ENCODE measurements at regions not wholly inside any gene's neighbourhood (a gene's known extent, or its start where the extent isn't known, plus 50 kb on each side); places are given as distances from the start of the nearest gene placed in this dataset.

DNA sequence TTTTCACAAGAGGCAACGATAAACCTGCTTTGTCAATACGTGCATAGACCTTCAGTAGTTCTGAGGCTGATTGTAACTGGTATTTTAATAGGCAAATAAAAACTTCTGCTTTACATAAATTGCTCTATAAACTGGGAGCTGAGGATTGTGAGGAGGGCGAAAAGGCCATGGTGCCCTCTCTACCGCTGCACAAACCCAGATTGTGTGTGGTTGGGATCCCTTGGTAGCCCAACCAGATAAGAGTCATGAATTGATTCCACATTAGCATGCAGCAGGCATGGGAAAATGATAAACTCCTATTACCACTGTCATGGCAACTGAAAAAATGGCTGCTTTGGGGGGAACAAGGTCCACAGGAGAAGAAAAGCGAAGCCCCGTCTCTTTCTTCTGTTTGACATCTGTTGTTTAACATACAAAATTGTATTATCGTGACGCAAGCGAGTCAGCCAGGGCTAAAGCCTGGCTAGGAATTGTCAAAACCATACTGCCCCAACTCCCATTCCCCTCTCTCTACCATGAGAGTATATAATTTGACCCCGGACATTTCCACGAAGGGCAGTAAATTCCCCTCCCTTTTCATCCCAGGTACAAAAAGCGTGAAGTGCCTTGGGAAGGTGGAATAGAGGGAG is 157.8 kb upstream of the SALL4 start:
- no peaks in the 10 kb centered on the region for H3K27me3 ChIP-seq (ENCODE audit: control insufficient read depth in 2 of 2, insufficient read depth in 1 of 2, low read length in 1 of 2)
- no peak overlapping the region for H3K27ac ChIP-seq (ENCODE audit: low read depth in 1 of 2, low read length in 1 of 2)
- 96% methylated on average over 12 of the region's 12 CpGs for WGBS

DNA sequence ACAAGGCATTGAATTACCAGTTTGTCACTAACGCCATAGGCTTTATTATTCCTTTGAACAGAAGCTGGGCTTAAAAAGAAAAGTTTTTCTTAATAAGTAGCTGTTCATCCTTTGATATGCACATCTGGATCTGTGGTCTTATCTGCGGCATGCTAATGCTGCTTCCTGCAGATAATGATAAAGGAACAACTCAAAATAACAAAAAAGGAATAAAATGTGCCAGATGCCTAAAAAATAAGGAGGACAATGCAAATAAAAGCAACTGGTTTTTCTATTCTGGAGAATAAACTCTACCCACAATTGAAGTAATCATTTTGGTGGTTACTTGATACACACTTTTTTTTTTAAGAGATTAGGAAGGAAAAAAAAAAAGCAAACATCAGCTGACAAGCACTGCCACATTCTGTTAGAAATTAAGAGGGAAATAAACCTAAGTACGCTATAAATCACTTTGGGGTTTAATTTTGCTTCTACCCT is 156.8 kb upstream of the SALL4 start:
- Histone ChIP-seq H3K27ac (ENCODE audit: low read depth in 1 of 2, low read length in 1 of 2) (no peak overlapping the region), H3K9me3 (ENCODE audit: control insufficient read depth in 2 of 2, insufficient read depth in 1 of 2, low read length in 1 of 2) (no peaks in the 10 kb centered on the region), H3K4me1 (ENCODE audit: control insufficient read depth in 2 of 2, insufficient read depth in 2 of 2, low read length in 2 of 2) (no peaks in the 10 kb centered on the region), H3K36me3 (ENCODE audit: control insufficient read depth in 2 of 2, insufficient read depth in 2 of 2, low read length in 1 of 2) (no peaks in the 10 kb centered on the region), H3K4me3 (ENCODE audit: low read length in 2 of 2) (no peak overlapping the region), H3K27me3 (ENCODE audit: control insufficient read depth in 2 of 2, insufficient read depth in 1 of 2, low read length in 1 of 2) (no peaks in the 10 kb centered on the region)
- WGBS = 5% methylated on average over 3 of the region's 3 CpGs
- DNase-seq (ENCODE audit: low read depth in 6 of 9, low spot score in 9 of 9) = no peak

More for the DNA sequence above, 157.8 kb upstream of the SALL4 start:
- Histone ChIP-seq H3K9me3 (ENCODE audit: control insufficient read depth in 2 of 2, insufficient read depth in 1 of 2, low read length in 1 of 2) (no peaks in the 10 kb centered on the region), H3K36me3 (ENCODE audit: control insufficient read depth in 2 of 2, insufficient read depth in 2 of 2, low read length in 1 of 2) (no peaks in the 10 kb centered on the region), H3K4me1 (ENCODE audit: control insufficient read depth in 2 of 2, insufficient read depth in 2 of 2, low read length in 2 of 2) (no peaks in the 10 kb centered on the region), H3K4me3 (ENCODE audit: low read length in 2 of 2) (no peak overlapping the region)
- no peak for DNase-seq (ENCODE audit: low read depth in 6 of 9, low spot score in 9 of 9)

DNA sequence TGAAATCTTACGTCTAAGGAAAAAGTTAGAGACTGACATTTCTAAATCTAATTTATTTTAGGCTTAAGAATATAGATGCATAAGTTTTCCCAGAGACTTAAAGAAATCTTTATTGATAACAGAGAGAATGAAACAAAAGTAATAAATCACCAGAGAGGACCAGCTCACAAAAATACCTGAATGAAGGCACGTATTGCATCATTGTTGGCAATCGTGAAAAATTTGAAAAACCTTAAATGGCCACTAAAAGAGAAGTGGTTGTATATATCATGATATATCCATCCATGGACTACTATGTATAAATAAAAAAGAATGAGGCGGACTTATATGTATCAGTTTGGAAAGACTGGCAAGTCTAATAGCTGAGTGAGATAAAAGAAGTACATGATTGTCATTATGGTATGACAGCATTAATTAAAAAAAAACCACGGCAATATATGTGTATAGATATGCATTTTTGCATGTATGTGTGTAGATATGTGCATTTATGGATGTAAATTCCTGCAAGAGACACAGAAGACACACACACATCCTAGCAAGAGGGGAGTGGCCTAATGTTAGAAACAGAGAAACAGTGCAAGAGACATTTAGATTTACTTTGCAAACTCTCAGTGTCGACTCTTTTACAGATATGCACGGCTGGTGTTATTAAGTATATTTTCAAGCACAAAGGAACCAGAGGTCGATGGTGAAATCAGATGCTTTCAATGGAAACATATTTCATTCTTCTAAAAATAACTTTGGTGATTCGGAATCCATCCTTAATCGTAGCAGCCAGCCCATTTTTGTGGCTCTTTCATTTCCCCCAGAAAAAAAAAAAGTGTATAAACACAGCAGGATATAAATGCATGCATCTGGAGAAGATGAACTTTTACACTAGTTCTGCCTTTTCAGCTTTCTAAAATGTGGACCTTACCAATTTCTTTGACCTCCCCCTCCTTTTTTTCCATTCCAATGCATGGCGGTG is 156.1 kb upstream of the SALL4 start:
- H3K27ac ChIP-seq (ENCODE audit: low read depth in 1 of 2, low read length in 1 of 2) = no peak overlapping the region
- H3K4me3 ChIP-seq (ENCODE audit: low read length in 2 of 2) = no peak overlapping the region
- H3K27me3 ChIP-seq (ENCODE audit: control insufficient read depth in 2 of 2, insufficient read depth in 1 of 2, low read length in 1 of 2) = no peaks in the 10 kb centered on the region
- H3K4me1 ChIP-seq (ENCODE audit: control insufficient read depth in 2 of 2, insufficient read depth in 2 of 2, low read length in 2 of 2) = no peaks in the 10 kb centered on the region
- DNase-seq (ENCODE audit: low read depth in 6 of 9, low spot score in 9 of 9) = no peak
- no peaks in the 10 kb centered on the region for H3K9me3 ChIP-seq (ENCODE audit: control insufficient read depth in 2 of 2, insufficient read depth in 1 of 2, low read length in 1 of 2)
- WGBS = 35% methylated on average over 11 of the region's 11 CpGs
- no peaks in the 10 kb centered on the region for H3K36me3 ChIP-seq (ENCODE audit: control insufficient read depth in 2 of 2, insufficient read depth in 2 of 2, low read length in 1 of 2)

DNA sequence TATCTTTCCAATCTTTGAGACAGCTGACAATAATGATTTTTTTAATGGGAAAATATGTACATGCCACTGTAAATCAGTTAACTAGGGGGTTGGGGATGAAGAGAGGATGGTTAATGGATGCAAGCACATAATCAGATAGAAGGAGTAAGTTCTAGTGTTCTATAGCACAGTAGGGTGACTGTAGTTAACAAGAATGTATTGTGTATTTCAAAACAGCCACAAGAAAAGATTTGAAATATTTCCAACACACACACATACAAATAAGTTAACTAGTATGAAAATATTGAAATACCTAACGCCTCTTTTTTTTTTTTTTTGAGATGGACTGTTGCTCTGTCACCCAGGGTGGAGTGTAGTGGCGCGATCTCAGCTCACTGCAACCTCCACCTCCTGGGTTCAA is 153.4 kb upstream of the SALL4 start:
- 96% methylated on average over 3 of the region's 3 CpGs for WGBS
- no peaks in the 10 kb centered on the region for H3K27me3 ChIP-seq (ENCODE audit: control insufficient read depth in 2 of 2, insufficient read depth in 1 of 2, low read length in 1 of 2)
- no peaks in the 10 kb centered on the region for H3K4me1 ChIP-seq (ENCODE audit: control insufficient read depth in 2 of 2, insufficient read depth in 2 of 2, low read length in 2 of 2)
- no peak overlapping the region for H3K27ac ChIP-seq (ENCODE audit: low read depth in 1 of 2, low read length in 1 of 2)
- no peaks in the 10 kb centered on the region for H3K36me3 ChIP-seq (ENCODE audit: control insufficient read depth in 2 of 2, insufficient read depth in 2 of 2, low read length in 1 of 2)
- DNase-seq (ENCODE audit: low read depth in 6 of 9, low spot score in 9 of 9) = no peak
- no peaks in the 10 kb centered on the region for H3K9me3 ChIP-seq (ENCODE audit: control insufficient read depth in 2 of 2, insufficient read depth in 1 of 2, low read length in 1 of 2)
- H3K4me3 ChIP-seq (ENCODE audit: low read length in 2 of 2) = no peak overlapping the region

DNA sequence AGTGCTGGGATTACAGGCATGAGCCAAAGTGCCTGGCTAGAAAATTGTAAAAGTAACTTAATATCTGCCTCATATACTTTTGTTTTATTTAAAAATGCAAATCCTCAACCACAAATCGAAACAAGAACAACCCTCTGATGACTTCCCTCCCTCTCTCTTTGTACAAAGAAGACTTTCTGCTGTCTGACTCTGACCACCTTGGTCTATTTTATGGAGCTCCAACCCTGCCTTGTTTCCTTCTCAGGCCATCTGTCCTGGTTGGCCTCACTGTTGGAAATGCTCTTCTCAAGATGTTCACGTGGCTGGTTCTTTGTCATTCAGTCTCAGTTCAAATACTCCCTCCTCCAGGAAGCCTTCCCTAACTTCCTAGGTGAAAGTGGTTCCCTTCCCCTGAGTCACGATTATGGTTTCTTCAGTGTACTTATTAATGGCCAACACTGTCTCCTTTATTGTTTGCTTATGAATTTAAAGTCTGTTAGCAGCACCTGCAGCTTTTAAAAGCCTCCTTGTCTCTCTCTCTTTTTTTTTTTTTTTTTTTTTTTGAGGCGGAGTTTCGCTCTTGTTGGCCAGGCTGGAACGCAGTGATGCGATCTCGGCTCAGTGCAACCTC is 151.5 kb upstream of the SALL4 start:
- DNase-seq (ENCODE audit: low read depth in 6 of 9, low spot score in 9 of 9) = no peak
- 88% methylated on average over 8 of the region's 8 CpGs for WGBS

DNA sequence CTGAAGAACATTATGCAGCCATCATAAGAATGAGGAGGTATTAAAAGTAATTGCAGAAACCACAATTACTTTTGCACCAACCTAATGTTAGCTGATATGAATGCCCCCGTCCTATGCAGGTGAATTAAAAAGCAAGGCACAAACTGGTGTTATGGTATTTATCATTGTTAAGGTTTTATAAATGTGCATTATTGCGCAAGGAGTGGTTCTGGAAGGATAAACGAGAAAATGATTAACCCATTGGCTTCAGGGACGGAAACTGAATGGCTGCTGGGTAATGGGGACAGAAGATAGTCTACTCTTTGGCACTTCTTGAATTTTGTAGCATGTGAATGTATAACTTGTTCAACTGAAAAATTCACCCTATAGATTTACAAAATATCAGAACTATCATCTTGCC is 148.6 kb upstream of the SALL4 start:
- no peak for DNase-seq (ENCODE audit: low read depth in 6 of 9, low spot score in 9 of 9)
- H3K4me3 ChIP-seq (ENCODE audit: low read length in 2 of 2) = no peak overlapping the region
- no peak overlapping the region for H3K27ac ChIP-seq (ENCODE audit: low read depth in 1 of 2, low read length in 1 of 2)
- no peaks in the 10 kb centered on the region for H3K4me1 ChIP-seq (ENCODE audit: control insufficient read depth in 2 of 2, insufficient read depth in 2 of 2, low read length in 2 of 2)
- 95% methylated on average over 4 of the region's 4 CpGs for WGBS
- no peaks in the 10 kb centered on the region for H3K9me3 ChIP-seq (ENCODE audit: control insufficient read depth in 2 of 2, insufficient read depth in 1 of 2, low read length in 1 of 2)
- H3K36me3 ChIP-seq (ENCODE audit: control insufficient read depth in 2 of 2, insufficient read depth in 2 of 2, low read length in 1 of 2) = no peaks in the 10 kb centered on the region
- no peaks in the 10 kb centered on the region for H3K27me3 ChIP-seq (ENCODE audit: control insufficient read depth in 2 of 2, insufficient read depth in 1 of 2, low read length in 1 of 2)

More for the DNA sequence above, 151.5 kb upstream of the SALL4 start:
- Histone ChIP-seq H3K27ac (ENCODE audit: low read depth in 1 of 2, low read length in 1 of 2) (no peak overlapping the region), H3K9me3 (ENCODE audit: control insufficient read depth in 2 of 2, insufficient read depth in 1 of 2, low read length in 1 of 2) (no peaks in the 10 kb centered on the region), H3K4me3 (ENCODE audit: low read length in 2 of 2) (no peak overlapping the region), H3K36me3 (ENCODE audit: control insufficient read depth in 2 of 2, insufficient read depth in 2 of 2, low read length in 1 of 2) (no peaks in the 10 kb centered on the region), H3K27me3 (ENCODE audit: control insufficient read depth in 2 of 2, insufficient read depth in 1 of 2, low read length in 1 of 2) (no peaks in the 10 kb centered on the region), H3K4me1 (ENCODE audit: control insufficient read depth in 2 of 2, insufficient read depth in 2 of 2, low read length in 2 of 2) (no peaks in the 10 kb centered on the region)

DNA sequence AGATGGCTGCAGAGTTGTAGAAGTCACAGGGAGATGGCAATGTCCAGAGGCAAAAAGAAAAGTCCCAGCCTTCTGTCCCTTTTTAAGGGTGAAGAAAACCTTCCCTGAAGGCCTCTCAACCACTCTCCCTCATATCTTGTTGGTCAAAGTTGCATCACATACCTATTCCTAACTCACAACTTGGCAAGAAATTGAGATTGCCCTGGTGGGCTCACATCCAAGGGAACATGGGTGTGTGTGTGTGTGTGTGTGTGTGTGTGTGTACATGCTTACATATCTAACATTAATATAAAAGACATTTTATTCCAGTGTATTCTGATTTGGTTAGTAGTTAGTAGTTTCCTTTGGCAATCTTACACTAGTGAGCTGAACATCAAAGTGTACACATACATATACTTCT is 144.3 kb upstream of the SALL4 start:
- Histone ChIP-seq H3K36me3 (ENCODE audit: control insufficient read depth in 2 of 2, insufficient read depth in 2 of 2, low read length in 1 of 2) (no peaks in the 10 kb centered on the region), H3K4me1 (ENCODE audit: control insufficient read depth in 2 of 2, insufficient read depth in 2 of 2, low read length in 2 of 2) (no peaks in the 10 kb centered on the region), H3K4me3 (ENCODE audit: low read length in 2 of 2) (no peak overlapping the region), H3K27me3 (ENCODE audit: control insufficient read depth in 2 of 2, insufficient read depth in 1 of 2, low read length in 1 of 2) (no peaks in the 10 kb centered on the region), H3K27ac (ENCODE audit: low read depth in 1 of 2, low read length in 1 of 2) (no peak overlapping the region), H3K9me3 (ENCODE audit: control insufficient read depth in 2 of 2, insufficient read depth in 1 of 2, low read length in 1 of 2) (no peaks in the 10 kb centered on the region)
- DNase-seq (ENCODE audit: low read depth in 6 of 9, low spot score in 9 of 9) = no peak

DNA sequence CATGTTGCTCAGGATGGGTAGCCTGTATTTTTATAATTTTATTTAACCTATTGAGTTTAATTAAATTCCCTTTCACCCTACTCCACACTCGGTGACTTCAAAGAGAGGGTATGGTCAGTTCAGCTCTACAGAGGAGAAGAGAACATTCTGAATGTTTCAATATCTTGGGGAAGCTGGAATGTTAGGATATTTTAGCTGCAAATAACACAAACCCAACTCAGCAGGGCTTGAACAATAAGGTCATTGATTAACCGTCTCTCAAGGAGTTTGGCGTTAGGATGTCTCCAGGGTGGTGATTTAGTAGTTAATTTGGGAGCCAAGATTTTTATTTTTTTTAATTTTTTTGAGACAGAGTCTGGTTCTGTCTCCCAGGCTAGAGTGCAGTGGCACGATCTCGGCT is 143.6 kb upstream of the SALL4 start:
- no peaks in the 10 kb centered on the region for H3K27me3 ChIP-seq (ENCODE audit: control insufficient read depth in 2 of 2, insufficient read depth in 1 of 2, low read length in 1 of 2)
- H3K4me3 ChIP-seq (ENCODE audit: low read length in 2 of 2) = no peak overlapping the region
- 97% methylated on average over 5 of the region's 5 CpGs for WGBS

DNA sequence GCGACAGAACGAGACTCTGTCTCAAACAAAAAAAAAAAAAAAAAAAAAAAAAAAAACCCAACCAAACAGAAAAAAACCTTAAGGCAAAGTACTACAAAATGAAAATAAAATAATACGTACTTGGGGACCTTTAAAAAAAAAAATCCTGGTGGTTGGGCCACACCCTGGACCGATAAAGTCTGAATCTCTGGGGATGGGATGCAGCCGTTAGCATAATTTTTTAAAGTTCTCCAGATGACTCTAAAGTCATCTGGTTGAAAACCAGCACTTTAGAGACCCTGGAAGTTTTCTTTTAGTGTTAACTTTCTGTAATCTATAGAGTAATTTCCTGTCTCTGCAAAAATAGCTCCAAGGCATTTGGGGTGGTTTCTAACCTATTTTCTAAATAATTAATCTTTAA is 142.9 kb upstream of the SALL4 start:
- DNase-seq (ENCODE audit: low read depth in 6 of 9, low spot score in 9 of 9) = no peak
- H3K36me3 ChIP-seq (ENCODE audit: control insufficient read depth in 2 of 2, insufficient read depth in 2 of 2, low read length in 1 of 2) = no peaks in the 10 kb centered on the region
- no peaks in the 10 kb centered on the region for H3K4me1 ChIP-seq (ENCODE audit: control insufficient read depth in 2 of 2, insufficient read depth in 2 of 2, low read length in 2 of 2)
- no peak overlapping the region for H3K4me3 ChIP-seq (ENCODE audit: low read length in 2 of 2)
- no peak overlapping the region for H3K27ac ChIP-seq (ENCODE audit: low read depth in 1 of 2, low read length in 1 of 2)
- H3K9me3 ChIP-seq (ENCODE audit: control insufficient read depth in 2 of 2, insufficient read depth in 1 of 2, low read length in 1 of 2) = no peaks in the 10 kb centered on the region
- 93% methylated on average over 5 of the region's 5 CpGs for WGBS
- H3K27me3 ChIP-seq (ENCODE audit: control insufficient read depth in 2 of 2, insufficient read depth in 1 of 2, low read length in 1 of 2) = no peaks in the 10 kb centered on the region

More for the DNA sequence above, 143.6 kb upstream of the SALL4 start:
- H3K36me3 ChIP-seq (ENCODE audit: control insufficient read depth in 2 of 2, insufficient read depth in 2 of 2, low read length in 1 of 2) = no peaks in the 10 kb centered on the region
- no peak for DNase-seq (ENCODE audit: low read depth in 6 of 9, low spot score in 9 of 9)
- H3K27ac ChIP-seq (ENCODE audit: low read depth in 1 of 2, low read length in 1 of 2) = no peak overlapping the region
- no peaks in the 10 kb centered on the region for H3K9me3 ChIP-seq (ENCODE audit: control insufficient read depth in 2 of 2, insufficient read depth in 1 of 2, low read length in 1 of 2)
- H3K4me1 ChIP-seq (ENCODE audit: control insufficient read depth in 2 of 2, insufficient read depth in 2 of 2, low read length in 2 of 2) = no peaks in the 10 kb centered on the region
